Stimulated activated effector memory CD8-positive, alpha-beta T cell treated with anti-CD3 and anti-CD28 coated beads, Interleukin-12 subunit alpha, Interleukin-12 subunit beta, amount 100 ng/mL, for 72 hours (primary cell): ENCODE measurements at regions not wholly inside any gene's neighbourhood (a gene's known extent, or its start where the extent isn't known, plus 50 kb on each side); places are given as distances from the start of the nearest gene placed in this dataset.

ENCODE experiments used
- ATAC-seq: fragments of 150-1000 bp; cut with Tn5 transposase; 2 replicates; pipeline ENCODE4 v1.10.0; 2021
- DNase-seq, 2 donors: peaks; one replicate each; pipeline ENCODE4 v3.0.0; 2021 to 2022; ENCODE audit warnings: low spot score in 2 of 2
- H3K27ac Mint-ChIP-seq: one replicate; pipeline ENCODE4 v1.8.0; 2022; ENCODE audit warnings: mild to moderate bottlenecking, mixed read lengths
- H3K36me3 Mint-ChIP-seq: one replicate; pipeline ENCODE4 v1.8.0; 2022; ENCODE audit warnings: mild to moderate bottlenecking, mixed read lengths
- H3K4me1 Mint-ChIP-seq: one replicate; pipeline ENCODE4 v1.8.0; 2022; ENCODE audit warnings: mixed read lengths
- H3K4me3 Mint-ChIP-seq: one replicate; pipeline ENCODE4 v1.8.0; 2022; ENCODE audit warnings: mild to moderate bottlenecking, mixed read lengths
- H3K9me3 Mint-ChIP-seq: one replicate; pipeline ENCODE4 v1.8.0; 2022; ENCODE audit warnings: mixed read lengths

DNA sequence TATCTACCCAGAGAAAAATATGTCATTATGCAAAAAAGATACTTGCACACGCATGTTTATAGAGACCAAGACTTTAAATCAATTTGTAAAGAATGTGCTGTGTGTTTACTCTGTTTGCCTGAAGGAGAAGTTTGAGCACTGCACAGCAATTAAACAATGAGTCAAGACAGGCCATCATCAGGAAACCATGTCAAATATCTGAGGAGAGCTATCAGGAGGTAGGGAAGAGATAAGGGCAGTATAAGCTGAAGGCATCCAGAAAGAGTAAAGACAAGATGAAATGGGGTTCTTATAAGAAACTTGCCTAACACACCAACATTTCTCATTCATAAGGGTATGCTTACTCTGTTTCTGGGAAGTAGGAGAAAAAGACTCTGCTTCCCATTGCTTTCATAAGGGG is 405.8 kb upstream of the PTGER4 start:
- Mint-ChIP-seq H3K9me3 (no peaks in the 10 kb centered on the region), H3K36me3 (peaks cover 12% of the 10 kb centered on the region), H3K4me3 (no peak overlapping the region), H3K27ac (no peak overlapping the region), H3K4me1 (peaks cover 52% of the 10 kb centered on the region)
- ATAC-seq = no peak
- DNase-seq = no peak

DNA sequence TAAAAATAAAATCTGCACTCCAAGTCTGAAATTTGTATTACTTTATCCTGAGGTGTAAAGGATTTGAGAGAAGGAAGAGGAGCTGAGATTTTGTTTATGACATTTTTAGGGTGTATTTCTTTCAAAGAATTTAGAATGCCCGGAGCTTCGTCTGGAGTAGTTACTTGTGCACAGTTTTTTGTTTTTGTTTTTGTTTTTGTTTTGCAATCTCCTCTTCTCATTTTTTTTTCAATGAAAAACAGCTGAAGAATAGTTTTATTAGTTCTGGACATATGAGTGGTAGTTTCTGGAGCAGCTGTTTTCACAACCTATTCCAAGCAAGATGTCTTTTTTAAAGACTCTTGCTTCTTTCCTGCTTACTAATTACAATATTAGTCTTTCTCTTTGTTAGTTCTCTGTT is 408.2 kb upstream of the PTGER4 start:
- Mint-ChIP-seq H3K27ac (no peak overlapping the region), H3K4me1 (peaks cover 27% of the 10 kb centered on the region), H3K9me3 (no peaks in the 10 kb centered on the region), H3K36me3 (peaks cover 5% of the 10 kb centered on the region), H3K4me3 (no peak overlapping the region)
- DNase-seq = no peak
- no peak for ATAC-seq

DNA sequence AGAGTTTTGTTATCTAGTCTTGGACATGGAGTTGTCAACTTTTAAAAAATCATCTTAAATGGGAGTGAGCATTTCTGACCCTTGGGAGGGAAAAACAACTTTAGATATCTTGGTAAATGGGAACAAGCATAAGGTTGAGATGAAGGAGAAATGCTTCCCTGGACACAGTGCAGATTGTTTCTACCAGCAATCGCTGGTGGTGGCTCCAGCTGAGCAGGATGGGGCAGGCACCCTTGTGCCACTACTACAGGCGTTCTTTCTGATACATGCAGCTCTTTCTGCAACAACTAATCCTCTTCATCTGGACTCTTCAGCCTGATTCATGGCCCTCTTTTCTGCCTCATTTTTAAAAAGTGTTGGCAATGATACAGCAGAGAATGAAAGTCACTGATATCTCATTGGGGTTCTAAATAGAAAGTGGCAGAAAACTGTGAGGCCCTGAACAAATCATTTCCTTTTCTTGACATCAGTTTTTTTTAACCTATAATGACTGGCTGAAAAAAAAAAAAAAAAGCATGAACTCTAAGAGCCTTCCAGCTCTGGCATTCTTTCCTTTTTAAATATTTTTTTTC is 409.4 kb upstream of the PTGER4 start:
- Mint-ChIP-seq H3K4me3 (no peak overlapping the region), H3K4me1 (peaks cover 16% of the 10 kb centered on the region), H3K9me3 (no peaks in the 10 kb centered on the region), H3K27ac (no peak overlapping the region), H3K36me3 (peaks cover 5% of the 10 kb centered on the region)
- DNase-seq (no peak), ATAC-seq (peak; percentile 80)

DNA sequence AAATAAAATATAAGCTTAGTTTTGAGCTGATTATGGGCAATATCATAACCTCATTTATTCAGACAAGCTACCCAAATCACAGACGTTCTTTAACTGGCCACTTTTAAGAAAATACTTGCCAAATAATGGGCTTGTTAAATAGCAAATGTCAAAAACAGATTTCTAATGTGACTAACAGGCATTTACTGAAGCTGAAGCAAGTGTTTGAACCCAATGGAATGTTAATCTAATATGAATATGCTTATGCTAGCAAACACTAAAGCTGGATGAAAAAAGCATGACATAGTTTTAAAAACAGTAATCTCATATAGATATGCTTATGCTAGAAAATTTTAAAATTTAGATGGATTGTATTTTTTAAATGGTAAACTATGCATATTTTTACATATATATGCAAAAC is 411.6 kb upstream of the PTGER4 start:
- H3K4me1 Mint-ChIP-seq = peaks cover 11% of the 10 kb centered on the region
- DNase-seq (no peak), ATAC-seq (no peak)
- H3K4me3 Mint-ChIP-seq = no peak overlapping the region
- H3K36me3 Mint-ChIP-seq = peaks cover 5% of the 10 kb centered on the region
- no peaks in the 10 kb centered on the region for H3K9me3 Mint-ChIP-seq
- no peak overlapping the region for H3K27ac Mint-ChIP-seq

DNA sequence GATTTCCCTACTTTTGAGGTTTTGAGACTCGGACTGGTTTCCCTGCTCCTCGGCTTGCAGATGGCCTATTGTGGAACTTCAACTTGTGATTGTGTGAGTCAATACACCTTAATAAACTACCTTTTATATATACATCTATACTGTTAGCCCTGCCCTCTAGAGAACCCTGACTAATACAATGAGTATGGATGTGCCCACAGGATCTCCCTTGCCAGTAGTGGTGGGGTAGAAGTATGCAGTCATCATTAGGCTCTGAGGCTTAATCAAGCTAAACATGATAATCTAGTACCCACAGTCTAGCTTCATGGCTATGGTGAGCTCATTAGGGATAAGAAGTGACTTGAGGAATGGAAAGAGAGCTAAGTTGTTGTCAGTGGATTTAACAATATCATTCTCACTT is 412.8 kb upstream of the PTGER4 start:
- Mint-ChIP-seq H3K36me3 (peaks cover 5% of the 10 kb centered on the region), H3K27ac (no peak overlapping the region), H3K9me3 (no peaks in the 10 kb centered on the region), H3K4me1 (peaks cover 11% of the 10 kb centered on the region), H3K4me3 (no peak overlapping the region)
- DNase-seq (no peak), ATAC-seq (peak; percentile 53)

DNA sequence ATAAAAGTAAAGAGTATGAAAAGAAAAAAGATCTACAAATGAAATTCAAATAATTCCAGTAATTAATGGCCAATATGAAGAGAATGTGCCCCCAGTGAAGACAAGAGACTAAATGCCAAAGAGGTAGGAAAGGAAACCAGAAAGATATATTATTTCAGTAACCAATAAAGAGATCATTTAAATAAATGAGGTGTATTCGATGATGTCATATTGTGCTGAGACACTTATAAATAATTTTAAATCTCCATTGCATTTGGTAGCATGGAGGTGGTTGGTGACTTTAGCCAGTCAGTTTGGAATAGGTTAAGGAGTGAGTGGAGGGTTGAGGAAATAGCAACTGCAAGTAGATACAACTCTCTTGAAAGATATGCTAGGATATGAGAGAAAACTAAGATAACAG is 417.7 kb upstream of the PTGER4 start:
- H3K27ac Mint-ChIP-seq = no peak overlapping the region
- DNase-seq (no peak), ATAC-seq (no peak)
- no peaks in the 10 kb centered on the region for H3K4me1 Mint-ChIP-seq
- H3K4me3 Mint-ChIP-seq = no peak overlapping the region
- H3K36me3 Mint-ChIP-seq = no peaks in the 10 kb centered on the region
- peaks cover 6% of the 10 kb centered on the region for H3K9me3 Mint-ChIP-seq

DNA sequence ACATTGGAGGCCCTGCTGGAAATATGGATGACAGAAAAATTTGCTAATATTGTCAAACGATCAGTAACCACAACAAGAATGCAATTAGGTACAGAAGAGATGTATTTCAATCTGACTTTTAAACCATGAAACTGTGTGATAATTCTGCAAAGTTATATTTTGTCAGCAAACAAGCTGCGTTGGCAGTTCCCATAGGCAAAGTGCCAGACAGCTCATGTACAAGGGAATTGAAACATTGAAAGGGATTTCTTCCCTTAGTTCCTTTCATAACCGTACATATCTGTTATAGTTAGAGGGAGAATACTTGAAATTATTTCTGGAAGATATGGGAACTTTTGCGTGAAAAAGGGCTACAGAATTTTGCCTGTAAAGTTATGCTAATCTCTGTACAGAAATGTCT is 419.4 kb upstream of the PTGER4 start:
- H3K27ac Mint-ChIP-seq = no peak overlapping the region
- peaks cover 6% of the 10 kb centered on the region for H3K9me3 Mint-ChIP-seq
- DNase-seq (no peak), ATAC-seq (no peak)
- no peaks in the 10 kb centered on the region for H3K4me1 Mint-ChIP-seq
- H3K4me3 Mint-ChIP-seq = no peak overlapping the region
- no peaks in the 10 kb centered on the region for H3K36me3 Mint-ChIP-seq

DNA sequence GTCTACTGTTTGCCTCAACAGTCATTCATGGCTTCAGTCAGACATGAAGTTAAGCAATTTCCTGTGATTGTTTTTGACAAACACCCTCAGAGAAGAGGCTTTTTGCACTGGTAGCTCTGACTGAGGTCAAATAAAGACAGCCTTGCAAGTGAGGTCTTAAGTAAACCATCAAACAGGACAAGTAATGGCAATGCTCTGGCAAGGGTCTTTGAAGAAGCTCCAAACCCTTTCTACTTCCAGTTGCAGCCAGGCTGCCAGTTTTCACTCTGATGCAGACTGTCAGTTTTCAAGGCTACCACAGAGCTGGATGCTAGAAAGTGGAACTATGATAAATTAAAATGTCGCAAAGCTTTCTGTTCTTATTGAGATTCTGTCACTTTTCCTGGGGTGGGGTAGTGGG is 421.5 kb upstream of the PTGER4 start:
- Mint-ChIP-seq H3K4me3 (no peak overlapping the region), H3K9me3 (peaks cover 6% of the 10 kb centered on the region), H3K36me3 (no peaks in the 10 kb centered on the region), H3K27ac (no peak overlapping the region), H3K4me1 (no peaks in the 10 kb centered on the region)
- DNase-seq (no peak), ATAC-seq (no peak)

DNA sequence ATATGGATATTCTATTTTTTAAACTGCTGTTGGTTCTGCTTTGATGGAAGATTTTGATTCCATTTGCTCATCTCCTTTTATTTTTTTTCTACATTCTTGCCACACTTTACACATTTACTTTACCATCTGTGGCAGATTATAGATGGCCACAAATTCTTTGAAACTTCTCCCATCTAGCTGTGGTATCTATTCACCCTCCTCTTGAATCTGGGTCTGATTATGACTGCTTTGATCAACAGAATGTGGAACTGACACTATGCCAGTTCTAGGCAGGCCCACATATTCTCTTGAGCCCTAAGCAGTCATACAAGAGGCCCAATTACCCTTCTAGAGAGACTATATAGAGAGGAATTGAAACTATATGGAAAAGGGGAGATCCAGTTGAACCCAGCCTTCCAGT is 439.0 kb upstream of the PTGER4 start:
- no peaks in the 10 kb centered on the region for H3K36me3 Mint-ChIP-seq
- H3K4me3 Mint-ChIP-seq = no peak overlapping the region
- no peak overlapping the region for H3K27ac Mint-ChIP-seq
- ATAC-seq (no peak), DNase-seq (no peak)
- peaks cover 6% of the 10 kb centered on the region for H3K9me3 Mint-ChIP-seq
- H3K4me1 Mint-ChIP-seq = peaks cover 21% of the 10 kb centered on the region

DNA sequence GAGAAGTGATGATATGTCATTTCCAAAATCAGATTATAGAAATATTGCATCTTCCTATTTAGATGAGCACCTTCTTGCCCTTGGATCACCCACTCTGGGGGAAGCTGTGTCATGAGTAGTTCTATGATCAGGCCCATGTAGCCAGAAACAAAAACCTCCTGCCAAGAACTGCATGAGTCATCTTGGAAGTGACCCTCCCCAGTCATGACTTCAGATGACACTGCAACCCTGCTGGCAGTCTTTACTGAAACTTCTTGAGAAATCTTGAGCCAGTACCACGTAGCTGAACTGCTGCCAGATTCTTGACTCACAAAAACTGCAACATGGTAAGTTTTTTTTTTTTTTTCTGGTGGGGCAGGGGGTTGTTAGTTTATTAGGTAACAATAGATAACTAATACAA is 439.6 kb upstream of the PTGER4 start:
- Mint-ChIP-seq H3K27ac (no peak overlapping the region), H3K36me3 (no peaks in the 10 kb centered on the region), H3K4me3 (no peak overlapping the region), H3K4me1 (peaks cover 21% of the 10 kb centered on the region), H3K9me3 (peaks cover 6% of the 10 kb centered on the region)
- DNase-seq (peak in 1 of 2 donors; percentile 69), ATAC-seq (peak; percentile 93)

DNA sequence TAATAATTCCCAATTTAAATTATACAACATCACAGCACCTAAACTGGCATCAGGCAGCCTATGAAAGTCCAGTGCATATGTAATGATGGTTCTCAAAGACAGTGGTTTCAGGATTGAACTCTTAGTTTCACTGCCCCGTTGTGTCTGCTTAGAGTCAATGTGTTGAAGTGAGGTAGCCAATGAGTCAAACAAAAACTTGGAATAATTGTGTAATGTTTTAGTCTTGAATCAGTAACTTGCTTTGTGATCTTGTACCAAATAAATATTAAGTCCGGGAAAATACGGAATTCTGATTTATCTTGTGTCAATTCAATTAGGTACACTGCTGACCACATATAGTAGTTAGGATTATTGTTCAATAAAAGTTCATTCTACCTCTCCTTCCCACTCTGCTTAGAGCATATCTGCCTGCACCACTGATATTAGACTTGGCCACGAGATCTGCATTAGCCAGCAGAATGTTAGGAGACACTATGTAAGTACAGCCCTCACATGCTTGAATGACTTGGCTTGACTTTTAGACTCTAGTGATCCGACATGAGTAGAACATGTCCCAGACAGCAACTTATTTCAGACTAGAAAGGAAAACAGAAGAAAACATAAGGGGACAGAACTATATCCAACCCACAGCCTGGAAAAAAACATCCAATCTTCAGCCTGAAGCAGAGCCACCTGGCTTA is 441.5 kb upstream of the PTGER4 start:
- DNase-seq (no peak), ATAC-seq (no peak)
- Mint-ChIP-seq H3K4me3 (no peak overlapping the region), H3K4me1 (peaks cover 19% of the 10 kb centered on the region), H3K27ac (no peak overlapping the region), H3K9me3 (peaks cover 3% of the 10 kb centered on the region), H3K36me3 (no peaks in the 10 kb centered on the region)

DNA sequence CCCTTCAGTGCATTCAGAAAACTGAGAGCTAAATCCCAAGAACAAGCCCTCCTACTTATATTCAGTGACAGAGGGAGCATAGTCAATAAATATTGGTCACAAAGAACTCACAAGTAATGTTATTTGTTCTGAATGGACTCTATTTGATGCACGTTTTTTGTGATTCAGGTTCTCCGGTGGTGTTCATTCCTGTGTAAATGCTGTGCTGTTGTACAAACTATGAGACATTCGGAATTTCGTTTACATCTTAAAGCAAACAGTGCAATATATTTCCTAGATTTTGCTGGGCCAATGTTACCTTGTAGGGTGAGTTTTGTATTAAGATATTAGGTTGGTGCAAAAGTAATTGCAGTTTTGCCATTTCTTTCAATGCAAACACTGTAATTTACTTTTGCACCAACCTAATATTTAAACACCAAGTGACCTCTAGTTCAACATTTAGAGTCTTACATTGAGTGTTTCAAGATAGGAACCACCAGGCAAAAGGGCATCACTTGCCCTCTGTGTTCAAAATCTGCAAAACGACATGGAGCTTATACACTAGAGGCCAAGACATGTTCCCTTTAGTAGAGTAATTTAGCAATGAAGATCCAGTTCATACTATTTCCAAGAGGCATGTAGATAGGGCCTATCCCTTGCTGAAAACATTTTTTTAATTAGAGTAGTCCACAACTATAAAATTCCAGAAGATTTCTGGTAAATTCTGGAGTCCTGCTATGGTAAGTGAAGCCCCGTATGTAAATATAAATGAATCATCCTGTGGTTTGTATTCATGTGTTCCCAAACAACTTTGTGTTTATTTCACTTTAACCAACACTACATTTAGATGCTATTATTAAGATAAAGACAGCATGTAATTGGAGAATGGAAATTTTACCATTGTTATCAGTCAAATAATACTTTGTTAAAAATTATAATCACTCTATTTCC is 444.0 kb upstream of the PTGER4 start:
- no peaks in the 10 kb centered on the region for H3K36me3 Mint-ChIP-seq
- no peak overlapping the region for H3K27ac Mint-ChIP-seq
- ATAC-seq = no peak
- no peak overlapping the region for H3K4me3 Mint-ChIP-seq
- peaks cover 3% of the 10 kb centered on the region for H3K9me3 Mint-ChIP-seq
- H3K4me1 Mint-ChIP-seq = peaks cover 9% of the 10 kb centered on the region
- DNase-seq = no peak

DNA sequence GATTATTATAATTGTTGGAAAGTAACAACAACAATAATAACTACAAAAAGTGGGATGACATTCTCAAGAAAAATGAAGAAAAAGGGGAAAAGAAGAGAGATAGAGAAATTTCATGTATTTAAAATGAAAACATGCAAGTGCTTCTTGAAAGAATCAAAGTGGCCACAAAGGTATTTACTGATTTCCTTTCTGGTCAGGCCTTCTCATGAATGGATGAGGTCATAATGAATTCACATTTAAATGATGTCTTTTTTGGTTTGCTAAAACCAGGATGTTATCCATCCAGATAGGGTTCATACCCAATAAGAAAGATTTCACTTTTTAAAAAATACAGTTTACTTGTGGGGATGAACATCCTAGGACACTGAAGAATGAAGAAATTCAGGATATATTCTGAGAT is 446.4 kb upstream of the PTGER4 start:
- no peak for DNase-seq
- Mint-ChIP-seq H3K36me3 (no peaks in the 10 kb centered on the region), H3K4me1 (no peaks in the 10 kb centered on the region), H3K27ac (no peak overlapping the region), H3K9me3 (no peaks in the 10 kb centered on the region), H3K4me3 (no peak overlapping the region)
- ATAC-seq = no peak

DNA sequence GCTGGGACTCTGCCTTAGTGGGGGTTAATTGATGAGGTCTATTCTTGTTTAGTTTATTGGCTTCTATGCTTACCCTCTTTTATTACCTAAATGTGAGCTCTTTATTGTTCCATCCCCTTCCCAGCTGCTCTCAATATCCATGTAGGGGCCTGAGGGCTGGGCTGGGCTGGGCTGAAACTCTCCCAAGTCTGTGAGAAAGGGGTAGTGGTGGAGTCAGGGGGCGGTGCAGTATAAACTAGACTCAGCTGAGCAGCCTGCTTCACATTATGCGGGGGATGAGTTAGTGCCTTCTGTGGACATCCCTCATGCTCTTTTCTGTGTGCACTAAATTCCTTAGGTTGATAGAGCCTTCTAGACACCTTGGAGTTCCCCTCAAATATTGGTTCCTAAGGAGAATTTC is 451.8 kb upstream of the PTGER4 start:
- Mint-ChIP-seq H3K4me1 (peaks cover 19% of the 10 kb centered on the region), H3K27ac (no peak overlapping the region), H3K4me3 (no peak overlapping the region), H3K36me3 (no peaks in the 10 kb centered on the region), H3K9me3 (no peaks in the 10 kb centered on the region)
- DNase-seq (no peak), ATAC-seq (no peak)

DNA sequence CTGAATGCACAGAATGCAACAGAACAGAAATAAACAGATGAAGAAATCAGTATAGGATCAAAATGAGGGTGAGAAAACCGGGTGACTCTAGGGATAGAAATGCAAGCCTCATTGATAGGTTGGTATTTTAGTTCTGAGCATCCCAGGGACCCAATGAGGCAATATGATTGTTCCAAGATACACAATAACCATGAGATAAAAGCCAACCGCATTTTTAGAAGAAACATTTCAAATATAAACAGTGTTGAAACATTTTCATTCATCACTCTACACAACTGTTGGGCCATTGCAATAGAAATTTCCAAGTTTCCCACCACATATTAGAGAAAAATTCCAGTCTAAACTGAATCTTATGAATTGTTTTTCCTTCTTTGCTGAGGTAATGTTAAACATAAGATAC is 452.3 kb upstream of the PTGER4 start:
- ATAC-seq (no peak), DNase-seq (no peak)
- peaks cover 23% of the 10 kb centered on the region for H3K4me1 Mint-ChIP-seq
- no peaks in the 10 kb centered on the region for H3K36me3 Mint-ChIP-seq
- H3K9me3 Mint-ChIP-seq = no peaks in the 10 kb centered on the region
- H3K4me3 Mint-ChIP-seq = no peak overlapping the region
- H3K27ac Mint-ChIP-seq = no peak overlapping the region

DNA sequence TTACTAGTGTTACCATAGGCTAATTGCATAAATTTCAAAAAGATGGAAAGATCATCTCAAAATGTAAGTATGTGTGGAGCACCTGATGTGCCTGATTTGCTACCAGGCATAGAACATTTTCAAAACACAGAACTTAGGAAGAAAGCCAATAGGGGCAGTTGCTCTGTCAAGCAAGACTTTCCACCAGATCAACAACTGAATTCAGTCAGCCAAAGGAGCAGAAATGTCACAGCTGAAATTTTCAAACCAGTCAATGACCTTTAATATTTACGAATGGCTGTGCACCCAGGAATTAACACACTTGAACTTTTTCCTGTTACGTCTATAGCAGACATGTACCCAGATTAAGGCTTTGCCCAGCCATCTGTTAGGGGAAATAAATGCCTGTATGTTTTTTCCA is 452.8 kb upstream of the PTGER4 start:
- no peaks in the 10 kb centered on the region for H3K9me3 Mint-ChIP-seq
- H3K4me3 Mint-ChIP-seq = no peak overlapping the region
- H3K36me3 Mint-ChIP-seq = no peaks in the 10 kb centered on the region
- H3K27ac Mint-ChIP-seq = no peak overlapping the region
- DNase-seq (no peak), ATAC-seq (no peak)
- peaks cover 23% of the 10 kb centered on the region for H3K4me1 Mint-ChIP-seq
